Kidney tubule cell (primary cell): ENCODE measurements at regions not wholly inside any gene's neighbourhood (a gene's known extent, or its start where the extent isn't known, plus 50 kb on each side); places are given as distances from the start of the nearest gene placed in this dataset.
"Not testable (repeated sequence)": the region's sequence is repeated elsewhere in the genome, so short reads cannot be mapped to it uniquely, and the experiment has no call there.

Source experiments
- DNase-seq: peaks from one replicate; pipeline ENCODE4 v3.0.0-alpha.2; 2018; ENCODE audit warnings: low spot score

DNA sequence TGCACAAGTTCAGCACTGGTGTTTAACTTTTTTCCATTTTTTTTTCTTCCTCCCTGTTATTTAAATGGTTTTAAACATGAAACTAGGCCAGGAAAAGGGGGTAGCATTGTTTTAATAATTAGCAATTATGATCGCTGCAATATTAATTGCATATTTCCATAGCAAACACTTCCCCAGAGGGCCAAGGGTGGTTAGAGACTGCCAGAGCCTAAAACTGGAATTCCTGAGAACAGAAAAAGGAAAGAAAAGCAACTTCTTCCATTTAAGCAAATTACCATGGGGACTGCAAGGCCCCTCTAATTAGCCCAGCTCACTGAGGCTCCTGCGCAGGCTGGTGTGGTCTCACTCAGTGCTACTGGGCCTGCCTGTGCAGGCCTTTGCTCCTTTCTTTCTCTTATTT is 201.5 kb downstream of the SMAD2 start:
- no peak for DNase-seq

DNA sequence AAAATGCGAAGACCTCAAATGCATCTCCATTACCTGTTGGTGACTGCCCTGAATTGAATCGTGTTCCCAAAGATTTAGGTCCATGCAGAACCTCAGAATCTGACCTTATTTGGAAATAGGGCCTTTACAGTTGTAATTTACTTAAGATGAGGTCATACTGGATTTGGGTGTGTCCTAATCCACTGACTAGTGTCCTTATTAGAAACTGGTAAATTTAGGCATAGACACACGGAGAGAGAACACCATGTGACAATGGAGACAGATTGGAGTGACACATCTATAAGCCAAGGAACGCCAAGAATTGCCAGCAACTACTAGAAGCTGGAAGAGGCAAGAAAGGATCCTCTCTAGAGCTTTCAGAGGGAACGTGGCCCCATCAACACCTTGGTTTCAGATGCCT is 203.1 kb downstream of the SMAD2 start:
- no peak for DNase-seq

DNA sequence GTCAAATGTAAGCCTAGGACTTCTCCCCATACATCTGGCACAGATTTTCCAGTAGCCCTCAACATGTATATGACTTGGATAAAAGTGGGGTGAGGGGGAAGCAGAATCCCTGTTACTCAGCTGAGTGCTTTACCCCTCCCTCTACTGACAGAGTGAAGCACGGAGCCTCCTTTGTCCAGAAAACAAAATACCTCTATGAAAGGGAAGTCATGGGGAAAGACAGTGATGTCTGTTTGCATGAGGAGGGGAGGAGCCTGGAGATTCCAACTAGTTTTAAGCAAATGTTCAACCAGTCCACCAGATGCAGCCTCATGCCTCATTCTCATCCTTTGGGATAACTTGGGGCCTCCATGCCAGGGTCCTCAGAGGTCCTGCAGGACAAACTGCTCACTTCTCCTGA is 203.9 kb downstream of the SMAD2 start:
- DNase-seq, result no peak

DNA sequence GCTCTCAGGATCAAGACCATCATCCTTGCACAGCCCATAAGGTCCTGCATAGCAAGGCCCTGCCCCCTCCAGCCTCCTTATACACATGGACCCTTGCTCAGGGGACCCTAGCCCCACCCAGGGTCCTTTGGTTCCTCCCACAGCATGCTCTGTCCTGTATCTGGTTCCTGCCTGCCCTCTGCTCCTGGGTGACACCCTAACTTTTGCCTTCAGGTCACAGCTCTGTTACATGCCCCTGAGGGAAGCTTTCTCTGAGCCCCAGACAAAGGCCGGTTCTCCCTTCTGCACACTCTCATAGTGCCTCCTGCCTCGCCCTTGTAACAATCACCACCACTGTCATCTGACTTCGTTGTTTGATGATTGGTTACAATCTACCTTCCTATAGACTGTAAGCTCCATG is 204.8 kb downstream of the SMAD2 start:
- DNase-seq, result no peak

DNA sequence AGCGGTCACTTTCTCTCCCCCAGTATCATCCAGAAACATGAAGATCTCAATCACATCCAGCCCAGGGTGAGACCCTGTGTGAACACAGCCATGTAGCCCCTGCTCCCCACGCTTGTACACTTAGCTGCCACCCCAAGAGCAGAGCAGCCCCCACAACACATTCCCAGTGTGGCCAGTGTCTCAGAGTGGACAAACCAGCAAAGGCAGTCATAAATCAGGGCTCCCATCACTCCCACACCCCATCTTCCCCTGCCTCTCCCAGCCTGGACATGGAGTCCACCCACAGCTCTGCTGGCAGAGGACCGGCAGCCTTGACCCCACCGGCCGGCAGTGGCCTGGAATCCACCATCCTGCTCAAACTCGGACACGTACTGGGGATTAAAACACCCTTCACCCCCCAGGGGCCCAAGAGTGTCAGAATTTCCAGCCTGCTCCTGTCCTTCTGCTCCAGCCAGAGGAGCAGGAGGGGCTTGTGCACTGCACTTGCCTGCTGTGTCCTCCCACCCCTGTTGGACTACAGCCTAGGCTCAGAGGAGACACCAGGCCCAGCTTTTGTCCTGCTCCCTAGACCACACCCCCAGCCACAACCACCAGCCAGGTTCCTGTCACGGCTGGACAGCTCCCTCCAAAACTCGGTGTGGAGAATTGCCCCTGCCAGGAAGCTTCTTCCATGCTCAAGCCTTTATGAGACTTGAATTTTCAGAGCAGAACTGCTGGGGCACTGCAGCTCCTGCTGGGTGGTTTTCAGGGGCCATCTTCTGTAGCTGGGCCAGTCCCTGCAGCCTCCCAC is 206.1 kb downstream of the SMAD2 start:
- no peak for DNase-seq

DNA sequence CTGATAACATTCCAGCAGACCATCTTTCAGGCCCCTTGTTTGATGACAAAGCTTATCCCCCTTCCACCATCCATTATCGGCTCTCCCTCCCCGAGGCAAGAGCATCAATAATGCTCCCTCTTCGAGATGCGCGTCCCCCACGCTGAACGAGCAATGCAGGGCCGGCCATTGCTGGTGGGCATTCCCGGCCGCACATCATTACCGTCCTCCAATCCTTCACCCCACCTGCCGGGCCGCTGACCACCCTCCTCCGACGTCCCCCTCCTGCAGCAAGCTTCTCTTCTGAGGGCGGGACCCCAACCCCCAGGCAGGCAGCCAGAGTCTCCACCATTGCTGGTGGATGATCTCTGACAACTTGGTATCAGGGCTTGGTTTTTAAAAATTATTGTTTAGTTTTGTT is 208.6 kb downstream of the SMAD2 start:
- no peak for DNase-seq

DNA sequence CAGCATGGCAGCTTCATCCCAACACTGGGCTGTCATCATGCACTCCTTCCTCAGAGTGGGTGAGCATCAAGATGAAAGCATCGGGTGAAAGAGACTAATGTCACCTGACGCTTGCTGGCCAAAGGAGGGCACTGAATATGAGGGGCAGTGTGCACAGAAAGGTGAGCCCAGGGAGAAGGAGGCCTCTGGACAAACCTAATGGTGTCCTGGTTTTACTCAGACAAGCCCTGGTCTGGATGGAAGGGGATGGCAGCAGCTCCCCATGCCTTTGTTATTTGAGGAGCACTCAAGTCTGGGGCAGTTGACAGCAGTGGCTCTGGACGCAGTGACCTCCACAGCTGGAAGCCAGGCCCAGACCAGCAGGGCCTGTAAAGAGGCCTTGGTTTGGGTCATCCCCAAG is 209.7 kb downstream of the SMAD2 start:
- DNase-seq, result no peak

DNA sequence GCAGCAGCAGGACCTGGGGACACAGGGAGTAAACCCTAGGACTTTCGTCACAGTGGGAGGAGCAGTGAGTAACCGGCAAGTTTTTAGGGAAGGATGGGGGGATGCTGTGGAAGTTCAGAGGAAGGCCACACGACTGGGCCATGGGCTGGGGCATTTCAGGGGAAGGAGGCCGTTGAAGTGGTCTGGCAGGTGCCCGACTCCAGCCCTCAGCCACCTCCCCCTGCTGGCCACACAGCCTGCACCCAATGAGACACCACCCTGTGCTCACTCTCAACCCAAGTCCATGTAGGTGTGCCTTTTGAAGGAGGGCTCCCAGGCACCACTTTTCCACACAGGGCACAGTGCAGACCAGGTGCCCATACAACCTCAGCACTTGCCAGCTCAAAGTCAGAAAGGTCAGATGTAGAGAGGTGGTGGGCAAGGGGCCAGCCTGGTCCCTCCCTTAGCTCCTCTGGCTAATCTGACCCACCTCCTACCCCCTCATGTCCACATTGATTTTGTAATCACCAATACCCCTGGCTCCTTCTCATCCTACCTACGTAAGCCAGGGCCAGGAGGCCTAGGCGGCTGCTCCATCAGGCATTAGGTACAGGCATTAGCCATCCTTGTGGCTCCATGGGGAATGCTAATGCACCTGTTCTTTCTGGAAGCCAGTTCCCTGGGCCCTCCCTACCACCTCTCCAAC is 211.2 kb downstream of the SMAD2 start:
- DNase-seq, result no peak

DNA sequence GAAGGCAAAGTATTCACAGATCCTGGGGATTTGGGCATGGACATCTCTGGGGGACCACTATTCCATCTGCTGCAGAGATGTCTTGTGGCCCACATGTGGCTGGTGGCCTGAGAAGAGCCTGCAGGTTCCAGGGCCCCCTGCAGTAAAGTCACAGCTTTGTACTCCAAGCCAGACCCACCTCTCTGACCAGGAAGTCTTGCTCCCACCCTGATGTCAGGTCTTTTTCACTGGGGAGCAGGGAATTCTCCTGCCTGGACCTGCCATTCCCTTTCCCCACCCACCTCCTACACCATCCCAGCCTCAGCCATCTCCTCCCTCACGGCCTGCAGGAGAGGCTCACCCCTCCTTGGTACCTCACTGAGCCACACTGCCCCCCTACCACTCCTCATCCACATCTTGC is 211.8 kb downstream of the SMAD2 start:
- no peak for DNase-seq

DNA sequence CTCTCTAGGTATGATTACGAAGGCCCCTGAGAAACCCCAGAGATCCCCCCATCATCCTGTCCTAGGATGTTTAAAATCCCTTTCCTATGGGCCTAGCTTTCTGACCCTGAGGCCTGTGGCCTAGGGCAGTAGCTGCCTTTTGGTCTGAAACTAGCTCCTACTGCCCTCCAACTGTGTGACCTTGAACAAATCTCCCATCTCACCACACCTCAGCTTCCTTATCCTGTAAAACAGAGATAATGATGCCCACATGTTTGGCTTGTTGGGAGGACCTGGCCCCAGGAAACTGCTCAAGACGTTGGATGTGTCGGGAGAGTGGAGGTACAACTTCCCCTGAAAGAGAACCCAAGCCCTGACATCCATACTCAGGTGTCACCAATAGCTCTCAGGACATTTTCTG is 213.2 kb downstream of the SMAD2 start:
- no peak for DNase-seq

DNA sequence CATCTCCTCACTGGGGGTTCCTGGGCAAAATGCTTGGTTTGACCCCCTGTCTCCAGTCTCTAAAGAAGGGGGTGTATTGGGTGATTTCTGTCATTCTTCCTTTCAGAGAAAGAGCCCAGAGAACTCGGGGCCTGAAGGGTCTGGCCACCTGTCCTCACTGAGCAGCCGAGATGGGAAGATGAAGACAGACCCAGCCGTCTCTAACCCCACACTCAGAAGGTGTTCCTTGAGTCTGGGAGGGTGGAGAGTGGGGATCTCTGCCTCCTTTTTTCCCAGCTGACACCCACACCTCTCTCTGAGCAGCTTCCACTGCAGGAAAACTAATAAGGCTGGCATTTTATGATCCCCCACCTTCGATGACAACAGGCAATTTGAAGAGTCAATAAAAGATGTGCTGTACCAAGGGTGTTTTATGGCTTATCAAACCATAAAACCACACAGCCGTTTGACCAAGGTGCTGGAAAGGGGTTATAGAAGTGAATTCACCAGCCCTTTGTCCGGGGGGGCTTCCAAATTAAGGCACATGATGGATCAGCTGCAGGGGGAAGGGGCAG is 213.8 kb downstream of the SMAD2 start:
- no peak for DNase-seq

DNA sequence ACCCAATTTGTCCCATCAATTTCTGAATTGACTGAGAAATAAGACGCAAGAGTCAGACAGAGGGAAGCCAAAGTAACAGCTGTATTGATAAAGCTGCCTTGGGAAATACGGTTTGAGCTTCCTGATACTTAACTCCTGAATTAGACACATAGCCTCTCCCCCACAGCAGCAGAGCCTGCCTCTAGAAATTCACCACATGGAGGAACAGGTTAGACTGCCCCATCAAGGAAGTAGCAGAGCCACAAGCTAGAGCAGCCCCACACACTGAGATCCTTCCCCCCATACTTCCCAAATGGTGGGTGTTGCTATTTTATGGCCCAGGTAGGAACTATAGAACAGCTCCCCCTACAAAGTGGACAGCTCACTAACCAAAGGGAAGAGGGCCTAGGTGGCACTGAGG is 220.0 kb downstream of the SMAD2 start:
- DNase-seq, result no peak

DNA sequence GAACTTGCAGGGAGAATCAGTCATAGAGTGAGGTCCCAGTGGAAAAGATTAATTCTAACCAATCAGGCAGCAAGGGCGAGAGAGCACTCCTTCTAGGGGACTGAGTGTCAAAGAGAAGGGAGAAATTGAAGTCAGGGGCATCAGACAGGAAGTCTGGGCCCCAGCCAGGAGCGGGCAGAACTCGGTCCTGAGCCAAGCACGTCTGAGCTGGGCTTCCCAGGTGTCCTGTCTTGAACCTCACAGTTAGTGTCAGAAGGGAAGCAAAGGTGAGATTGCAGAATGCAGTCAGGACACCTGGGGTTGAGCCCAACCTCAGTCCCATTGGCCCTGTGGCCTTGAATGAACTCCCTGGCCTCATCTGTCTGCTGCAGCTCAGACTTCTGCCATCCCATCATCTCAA is 220.9 kb downstream of the SMAD2 start:
- DNase-seq, result no peak

DNA sequence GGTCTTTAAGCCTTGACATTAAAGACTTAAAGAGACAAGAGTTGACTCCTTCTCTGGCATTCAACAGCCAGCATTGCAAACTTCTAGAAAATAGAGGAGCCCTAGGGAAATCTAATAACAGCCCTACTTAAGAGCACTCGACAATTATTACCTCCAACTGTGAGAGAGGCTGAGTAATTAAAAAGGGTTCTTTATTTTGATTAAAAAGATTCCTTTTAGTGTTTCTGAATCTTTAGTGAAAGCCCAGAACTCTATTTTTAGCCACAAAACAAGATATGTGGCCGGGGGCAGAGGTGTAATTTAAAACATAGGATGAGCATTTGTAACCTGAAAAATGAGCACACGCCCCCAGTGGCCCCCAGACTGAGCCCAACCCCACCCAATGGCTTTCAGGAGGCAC is 222.3 kb downstream of the SMAD2 start:
- no peak for DNase-seq

DNA sequence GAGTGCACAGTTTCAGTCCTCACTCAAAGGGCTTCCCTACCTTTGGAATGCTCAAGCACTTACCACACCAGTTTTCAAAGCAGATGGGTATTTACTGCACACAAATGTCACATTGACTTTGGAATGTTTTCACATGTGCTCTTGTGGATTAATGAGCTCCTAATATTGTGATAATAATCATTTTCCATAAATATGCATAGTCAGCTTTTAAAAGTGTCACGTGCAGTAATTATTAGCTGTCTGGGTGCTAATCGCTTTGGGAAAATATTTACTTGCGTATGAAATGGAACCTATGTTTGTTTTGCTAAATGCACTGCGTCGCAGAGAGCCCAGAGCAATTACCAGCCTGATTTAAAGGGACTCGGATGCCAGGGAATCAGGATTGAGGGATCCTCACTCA is 229.3 kb downstream of the SMAD2 start:
- no peak for DNase-seq

DNA sequence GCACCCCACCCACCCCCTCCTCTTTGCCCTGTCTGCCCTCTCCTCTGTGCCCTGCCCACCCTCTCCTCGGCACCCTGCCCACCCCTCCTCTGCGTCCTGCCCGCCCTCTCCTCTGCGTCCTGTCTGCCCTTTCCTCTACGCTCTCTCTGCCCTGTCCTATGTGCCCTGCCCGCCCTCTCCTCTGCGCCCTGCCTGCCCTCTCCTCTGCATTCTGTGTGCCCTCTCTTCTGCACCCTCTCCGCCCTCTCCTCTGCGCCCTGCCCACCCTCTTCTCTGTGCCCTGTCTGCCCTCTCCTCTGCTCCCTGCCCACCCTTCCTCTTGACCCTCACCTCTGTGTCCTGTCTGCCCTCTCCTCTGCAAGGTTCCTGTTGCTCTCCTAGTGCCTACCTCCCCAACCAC is 233.6 kb downstream of the SMAD2 start:
- DNase-seq, result no peak

DNA sequence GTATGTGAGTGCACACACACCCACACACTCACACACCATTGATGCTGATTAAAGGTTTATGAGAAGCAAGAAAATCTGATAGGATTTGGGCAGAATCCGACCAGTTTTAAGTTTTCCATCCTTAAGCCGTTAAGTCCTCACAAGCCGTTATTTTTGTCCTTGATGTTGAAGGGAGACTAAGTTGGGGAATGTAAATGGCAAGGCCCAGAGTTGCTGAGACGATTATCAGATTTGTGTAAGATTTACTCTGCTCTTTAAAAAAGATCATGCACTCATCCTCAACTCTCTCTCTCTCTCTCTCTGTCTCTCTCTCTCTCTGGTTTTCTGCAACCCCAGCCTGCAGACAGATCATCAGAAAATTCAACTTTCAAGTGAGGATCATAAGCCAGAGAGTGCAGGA is 238.8 kb downstream of the SMAD2 start:
- no peak for DNase-seq

DNA sequence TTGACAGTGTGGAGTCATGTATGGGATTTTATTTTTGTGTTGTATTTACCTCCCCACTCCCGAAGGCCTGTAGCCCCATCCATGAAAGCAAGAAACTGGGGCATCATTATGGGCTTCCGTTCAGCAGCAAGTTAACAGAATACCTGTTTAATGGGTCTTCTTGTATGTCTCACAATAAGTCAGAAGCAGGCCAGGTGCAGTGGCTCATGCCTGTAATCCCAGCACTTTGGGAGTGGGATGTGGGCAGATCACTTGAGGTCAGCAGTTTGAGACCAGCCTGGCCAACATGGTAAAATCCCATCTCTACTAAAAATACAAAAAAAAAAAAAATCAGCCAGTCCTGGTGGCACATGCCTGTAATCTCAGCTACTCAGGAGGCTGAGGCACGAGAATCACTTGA is 239.7 kb downstream of the SMAD2 start:
- DNase-seq, result not testable (repeated sequence)

DNA sequence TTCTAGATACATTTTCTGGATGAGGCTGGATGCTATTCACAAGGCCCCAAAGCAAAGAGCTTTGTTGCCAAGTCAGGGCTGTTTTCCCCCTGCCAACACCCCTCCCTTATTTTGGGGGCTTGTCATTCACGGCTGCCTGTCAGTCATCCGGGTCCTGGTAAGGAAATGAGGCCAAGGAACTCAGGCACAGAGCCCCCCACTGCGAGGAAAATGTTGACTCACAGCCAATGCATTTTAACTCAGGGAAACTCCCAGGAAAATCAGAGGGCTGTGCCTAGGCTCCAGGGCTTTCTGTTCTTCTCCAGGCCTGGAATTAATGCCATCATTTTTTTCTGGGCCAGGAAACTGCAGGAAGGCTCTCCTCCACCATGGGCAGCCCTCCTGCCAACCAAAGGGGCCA is 241.1 kb downstream of the SMAD2 start:
- DNase-seq, result no peak

DNA sequence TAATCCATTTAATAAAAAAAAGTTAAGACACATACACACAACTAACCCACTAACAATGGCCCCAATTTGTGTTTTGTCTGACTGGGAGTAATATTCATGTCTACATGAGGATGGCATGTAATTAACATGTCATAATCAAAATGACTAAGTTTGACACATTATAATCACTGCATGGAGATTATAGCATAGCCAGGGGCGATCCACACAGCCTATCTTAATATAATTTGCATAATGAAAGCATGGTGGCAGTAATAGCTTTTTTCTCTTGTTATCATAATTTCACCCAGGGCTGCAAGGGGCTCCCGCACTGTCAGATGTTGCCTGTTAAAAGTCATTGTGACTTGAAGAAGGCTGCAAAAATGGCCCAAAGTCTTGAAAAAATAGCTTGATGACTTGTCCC is 243.7 kb downstream of the SMAD2 start:
- DNase-seq, result no peak

DNA sequence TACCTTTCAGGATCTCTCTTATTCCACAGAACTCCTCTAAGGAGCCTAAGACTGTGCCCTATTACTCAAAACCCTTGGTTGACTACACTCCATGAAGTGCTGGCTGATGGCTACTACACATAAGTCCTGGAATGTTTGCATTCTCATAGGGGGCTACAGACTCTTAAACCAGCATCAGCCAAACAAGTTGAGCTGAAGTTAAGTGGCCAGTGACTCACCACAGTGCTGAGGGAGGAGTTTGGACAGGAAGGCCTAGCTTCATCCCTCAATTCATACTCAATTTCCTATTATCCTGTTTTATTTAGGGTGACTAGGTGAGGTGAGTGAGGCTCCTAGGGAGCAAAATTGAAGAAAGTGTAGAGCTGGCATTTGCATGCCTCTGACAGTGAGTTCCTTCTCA is 246.7 kb downstream of the SMAD2 start:
- DNase-seq, result peak; percentile 17

DNA sequence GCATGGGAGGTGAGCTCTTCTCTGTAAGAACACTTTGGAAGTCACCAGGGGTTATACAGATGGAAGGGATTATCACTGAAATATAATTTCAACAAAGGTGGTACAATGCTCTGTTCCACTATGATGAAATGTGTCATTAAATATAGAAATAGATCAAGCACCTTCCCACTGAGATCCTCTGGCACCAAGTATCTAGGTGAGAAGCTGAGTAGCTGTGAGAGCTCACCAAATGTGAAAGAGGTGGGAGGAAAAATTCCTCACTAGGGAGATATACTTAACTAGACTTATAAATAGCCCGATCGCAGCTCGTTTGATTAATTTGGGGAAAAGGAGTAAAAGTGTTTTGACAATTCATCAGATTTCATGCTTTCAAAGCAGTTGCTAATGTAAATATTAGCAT is 247.6 kb downstream of the SMAD2 start:
- DNase-seq, result no peak

DNA sequence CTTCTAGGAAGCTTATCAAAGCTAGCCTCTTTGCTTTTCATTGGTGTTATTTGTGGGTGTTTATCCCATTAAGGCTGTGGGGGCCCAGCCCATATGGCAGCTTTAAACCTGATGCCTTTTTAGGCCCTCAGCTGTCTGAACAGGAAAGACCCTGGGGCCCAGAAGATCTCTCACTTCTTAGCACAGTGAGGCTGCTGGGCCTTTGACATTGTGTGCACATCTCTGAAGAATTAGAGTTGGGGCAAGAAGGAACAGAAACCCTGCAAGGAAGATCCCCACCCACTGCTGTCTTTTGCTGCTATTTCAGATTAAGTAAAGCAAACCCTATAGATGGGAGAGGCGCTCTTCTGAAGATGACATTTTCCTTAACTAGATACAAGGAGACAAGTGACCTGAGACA is 250.0 kb downstream of the SMAD2 start:
- DNase-seq, result no peak

DNA sequence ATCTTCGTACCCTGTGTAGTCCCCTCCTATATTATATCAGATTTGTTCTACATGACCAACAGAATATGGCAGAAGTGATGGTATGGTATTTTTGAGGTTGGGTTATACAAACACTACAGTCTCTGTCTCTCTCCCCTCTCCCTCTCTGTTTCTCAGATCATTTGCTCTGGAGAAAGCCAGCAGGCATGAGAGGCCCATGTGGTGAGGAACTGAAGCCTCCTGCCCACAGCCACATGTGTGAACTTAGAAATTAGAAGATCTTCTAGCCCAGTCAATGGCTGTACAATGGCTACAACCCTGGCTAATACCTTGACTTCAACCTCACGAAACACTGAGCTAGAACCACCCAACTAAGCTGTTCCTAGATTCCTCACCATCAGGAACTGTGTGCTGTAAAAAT is 250.6 kb downstream of the SMAD2 start:
- DNase-seq, result no peak
